ENCODE measurements at regions not wholly inside any gene's neighbourhood (a gene's known extent, or its start where the extent isn't known, plus 50 kb on each side); places are given as distances from the start of the nearest gene placed in this dataset.

DNA sequence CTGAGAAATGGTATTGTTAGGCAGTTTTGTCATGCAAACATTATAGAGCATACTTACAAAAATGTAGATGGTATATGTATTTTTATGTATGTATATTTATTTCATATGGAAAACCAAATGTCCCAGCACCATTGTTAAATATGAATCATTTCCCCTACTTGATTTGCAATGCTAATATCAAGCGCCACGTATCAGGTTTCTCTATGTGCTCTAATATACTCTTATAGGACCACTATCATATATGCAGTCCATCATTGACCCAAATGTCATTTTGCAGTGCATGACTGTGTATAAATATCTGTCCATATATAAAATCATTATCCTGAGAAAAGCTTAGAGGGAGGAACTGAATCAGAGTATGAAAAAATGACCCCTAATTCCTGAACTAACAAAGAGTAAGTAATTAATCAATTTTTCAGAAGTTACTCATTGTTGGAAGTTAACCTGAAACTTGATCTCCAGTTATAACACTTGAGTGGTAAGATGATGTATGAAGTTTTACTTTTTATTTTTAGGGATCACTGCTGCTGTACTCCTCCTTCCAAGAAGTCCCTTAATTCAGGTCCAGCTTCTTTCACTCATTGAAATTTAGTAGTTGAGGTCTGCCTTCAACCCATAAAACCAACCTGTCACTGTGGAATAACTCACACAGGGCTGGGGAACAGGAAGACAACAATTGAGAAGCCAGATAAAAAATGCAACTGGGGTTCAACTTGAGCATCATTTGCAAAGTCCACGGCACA, 134.8 kb upstream of the LDB2 start:
- TF ChIP-seq FOS (IDR thresholded peaks at IDR 0.05; ENCODE audit: borderline replicate concordance, insufficient read depth, low read length) (peak; percentile 42), MYC (IDR thresholded peaks at IDR 0.05; ENCODE audit: low read depth, low read length) (no peak)
- Histone ChIP-seq H4K20me1 (replicated peaks; ENCODE audit: control insufficient read depth, extremely low read depth, insufficient read depth, low read length) (no peaks in the 10 kb centered on the region), H3K27ac (ENCODE audit: insufficient read depth, low read depth, low read length) (no peak overlapping the region), H3K9ac (replicated peaks; ENCODE audit: extremely low read depth, insufficient read depth, low read length) (no peak overlapping the region), H3K4me2 (ENCODE audit: insufficient read depth, low read length) (peak overlapping the region; percentile 16), H3K4me1 (ENCODE audit: control insufficient read depth, extremely low read depth, insufficient read depth, low read length) (peaks cover 34% of the 10 kb centered on the region), H3K36me3 (ENCODE audit: control insufficient read depth in 2 of 2, extremely low read depth in 1 of 2, insufficient read depth in 2 of 2, low read length in 2 of 2) (no peaks in the 10 kb centered on the region), H3K9me3 (replicated peaks; ENCODE audit: control insufficient read depth, insufficient read depth, low read length) (no peaks in the 10 kb centered on the region), H2AFZ (ENCODE audit: low read depth, low read length) (no peak overlapping the region), H3K9me1 (replicated peaks; ENCODE audit: control insufficient read depth, extremely low read depth, insufficient read depth, low read length) (no peaks in the 10 kb centered on the region), H3K4me3 (replicated peaks in 1 of 3; ENCODE audit: insufficient read depth in 1 of 3, low read depth in 1 of 3, low read length in 3 of 3) (no peak overlapping the region), H3K27me3 (ENCODE audit: control insufficient read depth in 2 of 2, insufficient read depth in 2 of 2, low read length in 2 of 2) (no peaks in the 10 kb centered on the region), H3K79me2 (ENCODE audit: control insufficient read depth, insufficient read depth, low read length) (no peaks in the 10 kb centered on the region)
- no TSS peak for BruUV-seq (replicated peaks)
- ChIA-PET POLR2A (no interaction called here), CTCF (interaction anchor here (0.8 to 1.6 kb wide), 4 partner anchors 13 to 20 kb away, joined by 3 to 4 read pairs (median 3); no protein-coding TSS in a partner anchor)
- peak; percentile 26 for FAIRE-seq
- DNase-seq (ENCODE audit: low read depth, low spot score): peak; percentile 64
- intact Hi-C loops (cut with micrococcal nuclease) (loop anchor here (10.0 kb wide), 1 partner anchor 238 kb away; no protein-coding TSS in a partner anchor), dilution Hi-C loops (cut with MboI; ENCODE audit: extremely low pct_ligation_motif_present, low sequenced_read_pairs) (no loop called here)

DNA sequence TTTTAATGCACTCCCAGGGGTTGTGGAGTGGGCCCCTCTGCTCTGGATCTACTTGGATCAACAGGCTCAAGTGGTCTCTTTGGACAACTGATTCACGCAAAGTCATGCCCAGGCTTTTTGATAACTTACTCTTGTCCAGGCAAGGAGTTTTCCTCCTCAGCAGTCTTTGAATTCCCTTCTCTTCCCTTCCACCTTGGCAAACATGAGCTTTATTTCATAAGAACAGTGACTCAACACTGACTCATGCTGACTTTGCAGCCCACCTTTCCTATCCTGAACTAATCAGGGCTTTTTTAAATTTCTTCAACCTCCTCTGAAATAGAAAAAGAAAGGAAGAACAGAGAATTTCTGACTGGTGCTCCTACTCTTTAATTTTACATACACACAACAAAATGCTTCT, 132.1 kb upstream of the LDB2 start:
- peaks cover 46% of the 10 kb centered on the region for H3K4me1 ChIP-seq (ENCODE audit: control insufficient read depth, extremely low read depth, insufficient read depth, low read length)
- H2AFZ ChIP-seq (ENCODE audit: low read depth, low read length): peak overlapping the region; percentile 1
- CTCF ChIA-PET: interaction anchor here (0.9 to 2.2 kb wide), 9 partner anchors 8 to 168 kb away, joined by 3 to 14 read pairs (median 5); no protein-coding TSS in a partner anchor
- H3K27ac ChIP-seq (ENCODE audit: insufficient read depth, low read depth, low read length): peak overlapping the region; percentile 68
- no peaks in the 10 kb centered on the region for H3K36me3 ChIP-seq (ENCODE audit: control insufficient read depth in 2 of 2, extremely low read depth in 1 of 2, insufficient read depth in 2 of 2, low read length in 2 of 2)
- dilution Hi-C loops (cut with MboI; ENCODE audit: extremely low pct_ligation_motif_present, low sequenced_read_pairs) (no loop called here), intact Hi-C loops (cut with micrococcal nuclease) (loop anchor here (1.0 to 10.0 kb wide), 2 partner anchors 236 to 294 kb away; no protein-coding TSS in a partner anchor)
- no peaks in the 10 kb centered on the region for H3K79me2 ChIP-seq (ENCODE audit: control insufficient read depth, insufficient read depth, low read length)
- H3K9me3 ChIP-seq (replicated peaks; ENCODE audit: control insufficient read depth, insufficient read depth, low read length): no peaks in the 10 kb centered on the region
- TF ChIP-seq FOS (IDR thresholded peaks at IDR 0.05; ENCODE audit: borderline replicate concordance, insufficient read depth, low read length) (peak; percentile 97), GATA2 (IDR thresholded peaks at IDR 0.05; ENCODE audit: insufficient read depth, insufficient read length, low read depth, low read length) (peak; percentile 43), EZH2 (IDR thresholded peaks at IDR 0.05; ENCODE audit: borderline replicate concordance, low read depth, low read length, severe bottlenecking) (no peak), JUN (IDR thresholded peaks at IDR 0.05; ENCODE audit: borderline replicate concordance, insufficient read depth, insufficient read length, low read depth) (peak; percentile 86)
- FAIRE-seq (peak; percentile 89), DNase-seq (ENCODE audit: low read depth, low spot score) (peak; percentile 84)
- H3K9ac ChIP-seq (replicated peaks; ENCODE audit: extremely low read depth, insufficient read depth, low read length): no peak overlapping the region
- POLR2A ChIA-PET: interaction anchor here (1.2 kb wide), 1 partner anchor 17 kb away, joined by 3 read pairs; no protein-coding TSS in a partner anchor
- no peaks in the 10 kb centered on the region for H3K27me3 ChIP-seq (ENCODE audit: control insufficient read depth in 2 of 2, insufficient read depth in 2 of 2, low read length in 2 of 2)
- no peak overlapping the region for H3K4me3 ChIP-seq (replicated peaks in 1 of 3; ENCODE audit: insufficient read depth in 1 of 3, low read depth in 1 of 3, low read length in 3 of 3)
- H4K20me1 ChIP-seq (replicated peaks; ENCODE audit: control insufficient read depth, extremely low read depth, insufficient read depth, low read length): no peaks in the 10 kb centered on the region
- peak overlapping the region; percentile 58 for H3K4me2 ChIP-seq (ENCODE audit: insufficient read depth, low read length)
- BruUV-seq (replicated peaks): no TSS peak
- H3K9me1 ChIP-seq (replicated peaks; ENCODE audit: control insufficient read depth, extremely low read depth, insufficient read depth, low read length): no peaks in the 10 kb centered on the region
